Adrenal gland (tissue), 9 donors: ENCODE measurements at regions not wholly inside any gene's neighbourhood (a gene's known extent, or its start where the extent isn't known, plus 50 kb on each side); places are given as distances from the start of the nearest gene placed in this dataset.

Experiments
- DNase-seq, 7 donors: peaks; one replicate each; pipeline ENCODE4 v3.0.0-alpha.2; 2019 to 2020
- H3K27ac ChIP-seq, 5 donors: fragments of 200-600 bp; sonication (generic) in 4 of 5; 1 replicate in 3 of 5; 2 replicates in 2 of 5; pipeline versions ENCODE4 v1.5.1 to v1.8.0; 2016 to 2020; ENCODE audit warnings: mild to moderate bottlenecking in 1 of 5
- H3K27me3 ChIP-seq: fragments of 200-600 bp; 2 replicates; pipeline ENCODE4 v1.8.0; 2021
- H3K36me3 ChIP-seq, 2 donors: fragments of 200-600 bp; replicated peaks in 1 of 2; 1 replicate in 1 of 2; 2 replicates in 1 of 2; pipeline versions ENCODE4 v1.5.1 to v1.8.0; 2018 to 2022
- H3K4me1 ChIP-seq, 2 donors: fragments of 200-600 bp; replicated peaks in 1 of 2; 1 replicate in 1 of 2; 2 replicates in 1 of 2; pipeline versions ENCODE4 v1.5.1 to v1.8.0; 2018 to 2021
- H3K4me3 ChIP-seq, 4 donors: fragments of 200-600 bp; sonication (generic) in 3 of 4; one replicate each; pipeline ENCODE4 v1.5.1; 2016 to 2018
- H3K9me3 ChIP-seq, 3 donors: fragments of 200-600 bp; sonication (generic) in 1 of 3; replicated peaks in 1 of 3; 1 replicate in 2 of 3; 2 replicates in 1 of 3; pipeline versions ENCODE4 v1.5.1 to v1.8.0; 2016 to 2021
- CTCF ChIP-seq, 6 experiments: fragments of 450-650 bp in 4 of 6; fragments of 200-600 bp in 2 of 6; sonication (generic) in 1 of 6; IDR thresholded peaks; 1 replicate in 5 of 6; 2 replicates in 1 of 6; pipeline versions ENCODE4 v1.5.1 to v1.8.0; 2016 to 2021; ENCODE audit warnings: antibody characterized with exemption in 6 of 6, mild to moderate bottlenecking in 2 of 6, moderate library complexity in 1 of 6
- POLR2A ChIP-seq, 2 donors: fragments of 450-650 bp; IDR thresholded peaks; one replicate each; pipeline ENCODE4 v1.6.1; 2017; ENCODE audit warnings: antibody characterized with exemption in 2 of 2, mild to moderate bottlenecking in 2 of 2, moderate library complexity in 1 of 2
- WGBS, 4 donors: extraction: QIAGEN DNeasy Blood & Tissue Kit in 2 of 4; methylation state at CpG; one replicate each; pipeline versions ENCODE4 v1.1.5 to v1.1.7; 2013 to 2017; 5-methylcytosine and 5-hydroxymethylcytosine counted together
- intact Hi-C, 2 donors: fragments of 100-400 bp; cut with DNase I; formaldehyde crosslinking; loops; one replicate each; pipeline versions ENCODE4 v1.14.1 to v1.15.0; 2022 to 2023
- donor health status: healthy with polysubstance abuse.
- donor health status: Bipolar disorder and iron deficiency.
- donor health status: DM: yes; HTN: yes; CAD: no.
- donor health status: DM: no; HTN: no; CAD: no.
- donor health status: DM: no; HTN: no; CAD: no.

GRCh38 chr12:85441025-85441424, 161.0 kb downstream of the ALX1 start:
- TF ChIP-seq CTCF (IDR thresholded peaks at IDR 0.05) (no peak), POLR2A (IDR thresholded peaks at IDR 0.05) (no peak)
- Histone ChIP-seq H3K27me3 (peaks cover 6% of the 10 kb centered on the region), H3K9me3 (no peaks in the 10 kb centered on the region), H3K36me3 (no peaks in the 10 kb centered on the region), H3K27ac (no peak overlapping the region), H3K4me1 (no peaks in the 10 kb centered on the region), H3K4me3 (no peak overlapping the region)
- no peak for DNase-seq
- intact Hi-C loops, result no loop called here
- 54 to 71% (median 62%) methylated on average over 3 of the region's 3 CpGs for WGBS, 4 donors

GRCh38 chr12:85441741-85442140, 161.7 kb downstream of the ALX1 start:
- WGBS, 4 donors, result 62 to 89% (median 78%) methylated on average over 1 of the region's 1 CpG
- Histone ChIP-seq H3K27me3 (peaks cover 6% of the 10 kb centered on the region), H3K9me3 (no peaks in the 10 kb centered on the region), H3K4me1 (no peaks in the 10 kb centered on the region), H3K4me3 (no peak overlapping the region), H3K36me3 (no peaks in the 10 kb centered on the region), H3K27ac (no peak overlapping the region)
- DNase-seq, result no peak
- intact Hi-C loops, result no loop called here
- peak in 1 of 6 experiments; percentile 23 for TF ChIP-seq CTCF (IDR thresholded peaks at IDR 0.05)
- TF ChIP-seq POLR2A (IDR thresholded peaks at IDR 0.05), result no peak

GRCh38 chr12:85445060-85445938, 165.3 kb downstream of the ALX1 start:
- Histone ChIP-seq H3K4me3 (no peak overlapping the region), H3K9me3 (no peaks in the 10 kb centered on the region), H3K27ac (no peak overlapping the region), H3K27me3 (peaks cover 6% of the 10 kb centered on the region), H3K4me1 (no peaks in the 10 kb centered on the region), H3K36me3 (no peaks in the 10 kb centered on the region)
- no peak for DNase-seq
- 55 to 60% (median 58%) methylated on average over 5 to 6 of the region's 6 CpGs for whole genome bisulfite sequencing, 4 donors
- TF ChIP-seq POLR2A (IDR thresholded peaks at IDR 0.05) (no peak), CTCF (IDR thresholded peaks at IDR 0.05) (no peak)
- intact Hi-C loops, result no loop called here

- Histone ChIP-seq H3K4me1 (no peaks in the 10 kb centered on the region), H3K9me3 (peaks cover 0 to 5% (median 0%) of the 10 kb centered on the region in 3 donors), H3K27me3 (peaks cover 4% of the 10 kb centered on the region), H3K36me3 (no peaks in the 10 kb centered on the region), H3K27ac (no peak overlapping the region), H3K4me3 (no peak overlapping the region)
- no peak for TF ChIP-seq POLR2A (IDR thresholded peaks at IDR 0.05)
- no peak for DNase-seq
- intact Hi-C loops, result no loop called here
- 52 to 74% (median 67%) methylated on average over 1 of the region's 1 CpG for WGBS, 4 donors
Measured at GRCh38 chr12:85448031-85448430, 168.0 kb downstream of the ALX1 start.
